ENCODE measurements at regions not wholly inside any gene's neighbourhood (a gene's known extent, or its start where the extent isn't known, plus 50 kb on each side); places are given as distances from the start of the nearest gene placed in this dataset.

DNA sequence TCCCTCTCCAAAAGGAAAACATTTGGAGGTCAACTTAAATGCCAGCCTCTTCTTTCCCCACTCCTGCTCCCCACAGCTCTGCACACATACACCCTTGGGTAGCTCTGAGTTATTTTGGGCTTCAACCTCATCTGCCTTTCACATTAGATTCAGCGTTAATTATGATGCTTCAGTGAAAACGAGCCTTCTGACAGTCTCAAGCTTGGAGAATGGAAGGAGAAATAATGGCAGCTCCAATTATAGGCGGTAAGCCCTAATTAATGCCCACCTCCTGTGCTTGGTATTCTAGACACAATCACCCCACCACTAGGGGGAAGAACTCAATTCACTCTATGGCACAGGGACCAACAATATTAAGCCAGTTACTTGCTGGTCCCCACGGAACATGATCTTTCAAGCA, 397.9 kb downstream of the BRINP2 start:
- Histone ChIP-seq H3K9me3 (ENCODE audit: control insufficient read depth, insufficient read depth, low read depth, low read length) (no peaks in the 10 kb centered on the region), H3K4me1 (ENCODE audit: control insufficient read depth, insufficient read depth, low read length) (no peaks in the 10 kb centered on the region), H3K27ac (ENCODE audit: low read length) (no peak overlapping the region), H3K27me3 (ENCODE audit: control insufficient read depth, insufficient read depth, low read length) (no peaks in the 10 kb centered on the region), H3K36me3 (ENCODE audit: control insufficient read depth, insufficient read depth, low read length) (no peaks in the 10 kb centered on the region), H3K4me3 (ENCODE audit: low read depth in 2 of 2, low read length in 2 of 2) (no peak overlapping the region)
- in situ Hi-C loops (cut with HindIII; ENCODE audit: low pct_unique_long_range_greater_than_20kb, low sequenced_read_pairs) (no loop called here), intact Hi-C loops (cut with micrococcal nuclease; ENCODE audit: unreplicated experiment) (no loop called here)
- ChIA-PET POLR2A (no interaction called here), CTCF (no interaction called here)
- DNase-seq (ENCODE audit: low read depth, low spot score) = no peak
- BruUV-seq (replicated peaks) = no TSS peak
- no peak for ATAC-seq
- TF ChIP-seq, protein P1, sequence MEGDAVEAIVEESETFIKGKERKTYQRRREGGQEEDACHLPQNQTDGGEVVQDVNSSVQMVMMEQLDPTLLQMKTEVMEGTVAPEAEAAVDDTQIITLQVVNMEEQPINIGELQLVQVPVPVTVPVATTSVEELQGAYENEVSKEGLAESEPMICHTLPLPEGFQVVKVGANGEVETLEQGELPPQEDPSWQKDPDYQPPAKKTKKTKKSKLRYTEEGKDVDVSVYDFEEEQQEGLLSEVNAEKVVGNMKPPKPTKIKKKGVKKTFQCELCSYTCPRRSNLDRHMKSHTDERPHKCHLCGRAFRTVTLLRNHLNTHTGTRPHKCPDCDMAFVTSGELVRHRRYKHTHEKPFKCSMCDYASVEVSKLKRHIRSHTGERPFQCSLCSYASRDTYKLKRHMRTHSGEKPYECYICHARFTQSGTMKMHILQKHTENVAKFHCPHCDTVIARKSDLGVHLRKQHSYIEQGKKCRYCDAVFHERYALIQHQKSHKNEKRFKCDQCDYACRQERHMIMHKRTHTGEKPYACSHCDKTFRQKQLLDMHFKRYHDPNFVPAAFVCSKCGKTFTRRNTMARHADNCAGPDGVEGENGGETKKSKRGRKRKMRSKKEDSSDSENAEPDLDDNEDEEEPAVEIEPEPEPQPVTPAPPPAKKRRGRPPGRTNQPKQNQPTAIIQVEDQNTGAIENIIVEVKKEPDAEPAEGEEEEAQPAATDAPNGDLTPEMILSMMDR (IDR thresholded peaks at IDR 0.05) = peak; percentile 20
- no peak for TF ChIP-seq POLR2AphosphoS5 (IDR thresholded peaks at IDR 0.05; ENCODE audit: low read depth, low read length)

DNA sequence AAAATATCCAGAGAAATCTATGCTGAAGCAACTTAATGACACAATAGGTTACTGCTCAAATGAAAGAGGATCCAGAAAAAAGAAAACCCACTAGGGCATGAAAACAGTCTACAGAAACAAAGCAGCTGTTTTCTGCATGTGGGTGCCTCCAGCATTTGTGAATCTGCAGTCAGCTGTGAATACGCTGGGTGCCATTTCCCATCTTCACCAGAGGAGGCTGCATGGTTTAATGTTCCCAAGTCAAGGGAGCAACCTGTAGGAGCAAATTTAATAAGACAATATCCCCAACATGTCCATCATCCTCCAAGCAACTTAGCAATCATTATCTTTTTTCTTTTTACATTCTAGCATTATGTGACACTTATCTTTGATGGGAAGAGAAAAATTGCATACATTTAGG, 396.6 kb downstream of the BRINP2 start:
- intact Hi-C loops (cut with micrococcal nuclease; ENCODE audit: unreplicated experiment) = no loop called here
- no TSS peak for BruUV-seq (replicated peaks)
- TF ChIP-seq, protein P2, sequence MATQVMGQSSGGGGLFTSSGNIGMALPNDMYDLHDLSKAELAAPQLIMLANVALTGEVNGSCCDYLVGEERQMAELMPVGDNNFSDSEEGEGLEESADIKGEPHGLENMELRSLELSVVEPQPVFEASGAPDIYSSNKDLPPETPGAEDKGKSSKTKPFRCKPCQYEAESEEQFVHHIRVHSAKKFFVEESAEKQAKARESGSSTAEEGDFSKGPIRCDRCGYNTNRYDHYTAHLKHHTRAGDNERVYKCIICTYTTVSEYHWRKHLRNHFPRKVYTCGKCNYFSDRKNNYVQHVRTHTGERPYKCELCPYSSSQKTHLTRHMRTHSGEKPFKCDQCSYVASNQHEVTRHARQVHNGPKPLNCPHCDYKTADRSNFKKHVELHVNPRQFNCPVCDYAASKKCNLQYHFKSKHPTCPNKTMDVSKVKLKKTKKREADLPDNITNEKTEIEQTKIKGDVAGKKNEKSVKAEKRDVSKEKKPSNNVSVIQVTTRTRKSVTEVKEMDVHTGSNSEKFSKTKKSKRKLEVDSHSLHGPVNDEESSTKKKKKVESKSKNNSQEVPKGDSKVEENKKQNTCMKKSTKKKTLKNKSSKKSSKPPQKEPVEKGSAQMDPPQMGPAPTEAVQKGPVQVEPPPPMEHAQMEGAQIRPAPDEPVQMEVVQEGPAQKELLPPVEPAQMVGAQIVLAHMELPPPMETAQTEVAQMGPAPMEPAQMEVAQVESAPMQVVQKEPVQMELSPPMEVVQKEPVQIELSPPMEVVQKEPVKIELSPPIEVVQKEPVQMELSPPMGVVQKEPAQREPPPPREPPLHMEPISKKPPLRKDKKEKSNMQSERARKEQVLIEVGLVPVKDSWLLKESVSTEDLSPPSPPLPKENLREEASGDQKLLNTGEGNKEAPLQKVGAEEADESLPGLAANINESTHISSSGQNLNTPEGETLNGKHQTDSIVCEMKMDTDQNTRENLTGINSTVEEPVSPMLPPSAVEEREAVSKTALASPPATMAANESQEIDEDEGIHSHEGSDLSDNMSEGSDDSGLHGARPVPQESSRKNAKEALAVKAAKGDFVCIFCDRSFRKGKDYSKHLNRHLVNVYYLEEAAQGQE (IDR thresholded peaks at IDR 0.05; ENCODE audit: insufficient read depth in 1 of 2, low read depth in 2 of 2, low read length in 1 of 2) = no peak
- TF ChIP-seq SIN3A (IDR thresholded peaks at IDR 0.05; ENCODE audit: borderline replicate concordance, insufficient read depth, low read depth, low read length) (no peak), POLR2AphosphoS5 (IDR thresholded peaks at IDR 0.05; ENCODE audit: low read depth, low read length) (no peak), TCF7L2 (IDR thresholded peaks at IDR 0.05; ENCODE audit: low read depth, low read length) (no peak)
- TF ChIP-seq, protein P1 (IDR thresholded peaks at IDR 0.05) = peak; percentile 31
- ChIA-PET CTCF (no interaction called here), POLR2A (no interaction called here)
- Histone ChIP-seq H3K36me3 (ENCODE audit: control insufficient read depth, insufficient read depth, low read length) (no peaks in the 10 kb centered on the region), H3K9me3 (ENCODE audit: control insufficient read depth, insufficient read depth, low read depth, low read length) (no peaks in the 10 kb centered on the region), H3K27me3 (ENCODE audit: control insufficient read depth, insufficient read depth, low read length) (no peaks in the 10 kb centered on the region), H3K4me1 (ENCODE audit: control insufficient read depth, insufficient read depth, low read length) (no peaks in the 10 kb centered on the region), H3K27ac (ENCODE audit: low read length) (no peak overlapping the region), H3K4me3 (ENCODE audit: low read depth in 2 of 2, low read length in 2 of 2) (no peak overlapping the region)
- DNase-seq (ENCODE audit: low read depth, low spot score) = no peak
- in situ Hi-C loops (cut with HindIII; ENCODE audit: low pct_unique_long_range_greater_than_20kb, low sequenced_read_pairs) = no loop called here
- no peak for ATAC-seq

DNA sequence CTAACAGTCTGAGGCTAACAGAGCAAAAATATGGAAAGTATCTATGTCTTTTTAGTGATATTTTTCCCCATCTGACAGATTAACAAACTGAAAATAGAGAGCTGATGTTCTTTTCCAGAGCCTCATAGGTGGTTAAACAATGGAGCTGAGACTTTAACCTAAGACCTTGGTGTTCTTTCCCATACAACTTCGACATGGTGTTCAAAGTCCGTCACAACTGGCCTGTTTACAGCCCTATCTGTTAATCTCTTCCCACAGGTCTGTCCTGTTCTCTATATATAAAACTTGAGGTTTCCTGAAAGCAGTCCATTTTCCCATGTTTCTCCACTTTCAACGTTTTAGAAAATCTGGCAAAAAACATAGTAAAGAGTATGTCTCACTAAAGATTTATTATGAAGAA, 395.7 kb downstream of the BRINP2 start:
- Histone ChIP-seq H3K27me3 (ENCODE audit: control insufficient read depth, insufficient read depth, low read length) (no peaks in the 10 kb centered on the region), H3K27ac (ENCODE audit: low read length) (no peak overlapping the region), H3K4me3 (ENCODE audit: low read depth in 2 of 2, low read length in 2 of 2) (no peak overlapping the region), H3K9me3 (ENCODE audit: control insufficient read depth, insufficient read depth, low read depth, low read length) (no peaks in the 10 kb centered on the region), H3K36me3 (ENCODE audit: control insufficient read depth, insufficient read depth, low read length) (no peaks in the 10 kb centered on the region), H3K4me1 (ENCODE audit: control insufficient read depth, insufficient read depth, low read length) (no peaks in the 10 kb centered on the region)
- POLR2A ChIA-PET = no interaction called here
- no TSS peak for BruUV-seq (replicated peaks)
- ATAC-seq (no peak), DNase-seq (ENCODE audit: low read depth, low spot score) (no peak)
- TF ChIP-seq POLR2AphosphoS5 (IDR thresholded peaks at IDR 0.05; ENCODE audit: low read depth, low read length) (no peak), SIN3A (IDR thresholded peaks at IDR 0.05; ENCODE audit: borderline replicate concordance, insufficient read depth, low read depth, low read length) (no peak), TCF7L2 (IDR thresholded peaks at IDR 0.05; ENCODE audit: low read depth, low read length) (no peak)
- TF ChIP-seq, protein P2 (IDR thresholded peaks at IDR 0.05; ENCODE audit: insufficient read depth in 1 of 2, low read depth in 2 of 2, low read length in 1 of 2) = no peak
- TF ChIP-seq, protein P1 (IDR thresholded peaks at IDR 0.05) = no peak
- CTCF ChIA-PET = no interaction called here
- intact Hi-C loops (cut with micrococcal nuclease; ENCODE audit: unreplicated experiment) (no loop called here), in situ Hi-C loops (cut with HindIII; ENCODE audit: low pct_unique_long_range_greater_than_20kb, low sequenced_read_pairs) (no loop called here)

Measured in Panc1 (cell line).